H9 (cell line): ENCODE measurements at regions not wholly inside any gene's neighbourhood (a gene's known extent, or its start where the extent isn't known, plus 50 kb on each side); places are given as distances from the start of the nearest gene placed in this dataset.

Experiments
- DNase-seq: peaks from one replicate; pipeline ENCODE4 v3.0.0-alpha.2; 2017
- H2AFZ ChIP-seq: one replicate; pipeline ENCODE4 v1.6.1; 2013; ENCODE audit warnings: mild to moderate bottlenecking, low read length, control low read depth, moderate library complexity
- H2AK5ac ChIP-seq: 2 replicates; pipeline ENCODE4 v1.6.1; 2013; ENCODE audit warnings: low read length, control low read depth, mixed read lengths; ENCODE audit not compliant: insufficient read length
- H2BK120ac ChIP-seq: one replicate; pipeline ENCODE4 v1.6.1; 2013; ENCODE audit warnings: low read depth, mild to moderate bottlenecking, low read length, control low read depth, inconsistent platforms; ENCODE audit not compliant: poor library complexity, severe bottlenecking
- H2BK12ac ChIP-seq: 2 replicates; pipeline ENCODE4 v1.6.1; 2013; ENCODE audit warnings: low read length, control low read depth, mixed read lengths, low read depth; ENCODE audit not compliant: insufficient read length
- H2BK15ac ChIP-seq: 2 replicates; pipeline ENCODE4 v1.6.1; 2013; ENCODE audit warnings: low read depth, low read length, control low read depth
- H2BK20ac ChIP-seq: one replicate; pipeline ENCODE4 v1.6.1; 2013; ENCODE audit warnings: low read depth, mild to moderate bottlenecking, low read length, control low read depth, inconsistent platforms; ENCODE audit not compliant: poor library complexity, severe bottlenecking
- H2BK5ac ChIP-seq: 2 replicates; pipeline ENCODE4 v1.6.1; 2013; ENCODE audit warnings: low read length, control low read depth, mixed read lengths; ENCODE audit not compliant: insufficient read length
- H3K14ac ChIP-seq: 2 replicates; pipeline ENCODE4 v1.6.1; 2013; ENCODE audit warnings: low read length, control low read depth; ENCODE audit not compliant: insufficient read depth
- H3K18ac ChIP-seq: 2 replicates; pipeline ENCODE4 v1.6.1; 2013; ENCODE audit warnings: low read depth, mild to moderate bottlenecking, mixed read lengths, low read length, control low read depth; ENCODE audit not compliant: insufficient read length
- H3K23ac ChIP-seq: 2 replicates; pipeline ENCODE4 v1.6.1; 2013; ENCODE audit warnings: low read length, control low read depth, mixed read lengths, low read depth; ENCODE audit not compliant: insufficient read length
- H3K23me2 ChIP-seq: 2 replicates; pipeline ENCODE4 v1.6.1; 2013; ENCODE audit warnings: low read depth, mild to moderate bottlenecking, mixed read lengths, low read length, control low read depth; ENCODE audit not compliant: insufficient read length, poor library complexity, severe bottlenecking
- H3K27ac ChIP-seq: 2 replicates; pipeline ENCODE4 v1.5.1; 2013; ENCODE audit warnings: low read length, control low read depth, mixed read lengths, low read depth; ENCODE audit not compliant: insufficient read length
- H3K27me3 ChIP-seq: 2 replicates; pipeline ENCODE4 v1.6.1; 2013; ENCODE audit warnings: low read length, control low read depth, inconsistent platforms; ENCODE audit not compliant: insufficient read depth
- H3K4ac ChIP-seq: 2 replicates; pipeline ENCODE4 v1.6.1; 2013; ENCODE audit warnings: low read depth, mild to moderate bottlenecking, control low read depth, inconsistent platforms, low read length, moderate library complexity
- H3K4me1 ChIP-seq: 2 replicates; pipeline ENCODE4 v1.6.1; 2013; ENCODE audit warnings: low read length, control low read depth, inconsistent platforms; ENCODE audit not compliant: insufficient read depth
- H3K4me2 ChIP-seq: 2 replicates; pipeline ENCODE4 v1.6.1; 2013; ENCODE audit warnings: low read length, control low read depth, mixed read lengths; ENCODE audit not compliant: insufficient read length, insufficient read depth
- H3K56ac ChIP-seq: 2 replicates; pipeline ENCODE4 v1.6.1; 2013; ENCODE audit warnings: low read depth, mild to moderate bottlenecking, mixed read lengths, low read length, control low read depth; ENCODE audit not compliant: insufficient read length
- H3K79me1 ChIP-seq: 2 replicates; pipeline ENCODE4 v1.6.1; 2013; ENCODE audit warnings: low read depth, mild to moderate bottlenecking, moderate library complexity, low read length, control low read depth, inconsistent platforms; ENCODE audit not compliant: insufficient read depth, poor library complexity, severe bottlenecking
- H3K79me2 ChIP-seq: 2 replicates; pipeline ENCODE4 v1.6.1; 2013; ENCODE audit warnings: low read length, control low read depth, inconsistent platforms; ENCODE audit not compliant: insufficient read depth
- H3K9ac ChIP-seq: 2 replicates; pipeline ENCODE4 v1.6.1; 2013; ENCODE audit warnings: low read length, control low read depth, mixed read lengths; ENCODE audit not compliant: insufficient read length; ENCODE audit errors: extremely low read depth
- H3K9me3 ChIP-seq: one replicate; pipeline ENCODE4 v1.6.1; 2013; ENCODE audit warnings: low read depth, low read length, inconsistent platforms; ENCODE audit not compliant: control insufficient read depth
- H3T11ph ChIP-seq: one replicate; pipeline ENCODE4 v1.6.1; 2013; ENCODE audit warnings: mild to moderate bottlenecking, low read length, control low read depth, inconsistent platforms
- H4K20me1 ChIP-seq: one replicate; pipeline ENCODE4 v1.6.1; 2013; ENCODE audit not compliant: control insufficient read depth, insufficient read length, insufficient read depth
- H4K5ac ChIP-seq: 2 replicates; pipeline ENCODE4 v1.6.1; 2013; ENCODE audit warnings: low read depth, mild to moderate bottlenecking, mixed read lengths, low read length, control low read depth; ENCODE audit not compliant: insufficient read length
- H4K8ac ChIP-seq: replicated peaks from 2 replicates; pipeline ENCODE4 v1.6.1; 2013; ENCODE audit warnings: low read length, control low read depth, mixed read lengths, low read depth; ENCODE audit not compliant: insufficient read length
- H4K91ac ChIP-seq: 2 replicates; pipeline ENCODE4 v1.6.1; 2013; ENCODE audit warnings: low read depth, mild to moderate bottlenecking, moderate library complexity, mixed read lengths, low read length, control low read depth; ENCODE audit not compliant: insufficient read length
- H3K27ac Mint-ChIP-seq, 3 experiments: 2 replicates in 2 of 3; 3 replicates in 1 of 3; pipeline ENCODE4 v1.8.0; 2020 to 2021; ENCODE audit warnings: mixed read lengths in 3 of 3, mild to moderate bottlenecking in 1 of 3, moderate library complexity in 1 of 3
- H3K27me3 Mint-ChIP-seq: 2 replicates; pipeline ENCODE4 v1.8.0; 2021; ENCODE audit warnings: low read depth, mild to moderate bottlenecking, moderate library complexity, mixed read lengths
- H3K36me3 Mint-ChIP-seq, 3 experiments: 2 replicates in 2 of 3; 3 replicates in 1 of 3; pipeline ENCODE4 v1.8.0; 2020 to 2021; ENCODE audit warnings: low read depth in 3 of 3, mixed read lengths in 3 of 3; ENCODE audit not compliant: insufficient read depth in 1 of 3
- H3K4me1 Mint-ChIP-seq, 2 experiments: 2 replicates each; pipeline ENCODE4 v1.8.0; 2020; ENCODE audit warnings: mixed read lengths in 2 of 2
- H3K4me3 Mint-ChIP-seq, 2 experiments: 2 replicates in 1 of 2; 3 replicates in 1 of 2; pipeline ENCODE4 v1.8.0; 2020 to 2021; ENCODE audit warnings: mild to moderate bottlenecking in 2 of 2, mixed read lengths in 2 of 2, moderate library complexity in 1 of 2
- H3K9me3 Mint-ChIP-seq, 2 experiments: 2 replicates in 1 of 2; 3 replicates in 1 of 2; pipeline ENCODE4 v1.8.0; 2020; ENCODE audit warnings: mild to moderate bottlenecking in 2 of 2, mixed read lengths in 2 of 2, moderate library complexity in 1 of 2
- WGBS: extraction: QIAGEN DNeasy Blood & Tissue Kit; methylation state at CpG from one replicate; pipeline ENCODE4 v1.1.7; 2013; ENCODE audit warnings: missing lambda C conversion rate, low lambda C conversion rate, mixed read lengths; ENCODE audit not compliant: insufficient read length; ENCODE audit errors: extremely low coverage; 5-methylcytosine and 5-hydroxymethylcytosine counted together
- TF ChIP-seq, protein P1 (sequence below): fragments of 200-600 bp; sonication (generic); conservative IDR thresholded peaks from 3 replicates; pipeline ENCODE4 v1.8.0; 2021; ENCODE audit warnings: antibody characterized with exemption, mild to moderate bottlenecking

DNA sequence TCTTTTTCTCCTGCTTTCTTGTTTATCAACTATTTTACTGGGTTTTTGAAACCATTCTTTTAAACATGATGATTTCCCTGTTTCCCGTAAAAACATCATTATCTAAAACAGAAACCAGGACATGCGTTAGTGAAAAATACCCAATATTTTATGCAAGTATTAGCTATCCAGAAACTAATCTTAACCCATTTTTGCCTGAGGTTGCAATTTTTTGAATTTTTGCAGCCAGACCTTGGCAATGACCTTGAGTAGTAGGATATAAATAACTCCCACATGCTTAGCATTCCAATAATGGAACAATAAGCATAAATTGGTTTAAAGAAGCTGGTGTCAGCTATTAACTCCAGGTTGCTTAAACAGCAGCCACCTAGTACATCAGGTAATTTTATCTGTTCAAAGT is 308.9 kb upstream of the ANO3 start:
- Histone ChIP-seq H3K79me2 (no peaks in the 10 kb centered on the region), H2BK20ac (no peak overlapping the region), H2BK12ac (no peak overlapping the region), H3K23ac (no peak overlapping the region), H3K79me1 (no peaks in the 10 kb centered on the region), H3K4me2 (no peak overlapping the region), H4K5ac (no peak overlapping the region), H3K56ac (no peak overlapping the region), H3K27ac (no peak overlapping the region), H3K4me1 (peaks cover 2% of the 10 kb centered on the region), H3K23me2 (no peaks in the 10 kb centered on the region), H2BK5ac (no peak overlapping the region), H4K91ac (no peak overlapping the region), H4K8ac (no peak overlapping the region), H3K9me3 (no peaks in the 10 kb centered on the region), H3K9ac (no peak overlapping the region), H3K18ac (no peak overlapping the region), H3T11ph (no peak overlapping the region), H3K4ac (no peak overlapping the region), H2AK5ac (no peak overlapping the region), H4K20me1 (no peaks in the 10 kb centered on the region), H2BK120ac (no peak overlapping the region), H3K27me3 (no peaks in the 10 kb centered on the region), H3K14ac (no peak overlapping the region), H2AFZ (no peak overlapping the region), H2BK15ac (no peak overlapping the region)
- WGBS, result no CpG with 5 or more reads among the region's 2 CpGs
- H3K4me1 Mint-ChIP-seq, result peaks cover 0 to 6% of the 10 kb centered on the region in 2 experiments; a peak in 1 of 4 replicates
- H3K9me3 Mint-ChIP-seq, result no peaks in the 10 kb centered on the region
- DNase-seq, result no peak
- H3K4me3 Mint-ChIP-seq, result no peak overlapping the region
- TF ChIP-seq, protein P1, sequence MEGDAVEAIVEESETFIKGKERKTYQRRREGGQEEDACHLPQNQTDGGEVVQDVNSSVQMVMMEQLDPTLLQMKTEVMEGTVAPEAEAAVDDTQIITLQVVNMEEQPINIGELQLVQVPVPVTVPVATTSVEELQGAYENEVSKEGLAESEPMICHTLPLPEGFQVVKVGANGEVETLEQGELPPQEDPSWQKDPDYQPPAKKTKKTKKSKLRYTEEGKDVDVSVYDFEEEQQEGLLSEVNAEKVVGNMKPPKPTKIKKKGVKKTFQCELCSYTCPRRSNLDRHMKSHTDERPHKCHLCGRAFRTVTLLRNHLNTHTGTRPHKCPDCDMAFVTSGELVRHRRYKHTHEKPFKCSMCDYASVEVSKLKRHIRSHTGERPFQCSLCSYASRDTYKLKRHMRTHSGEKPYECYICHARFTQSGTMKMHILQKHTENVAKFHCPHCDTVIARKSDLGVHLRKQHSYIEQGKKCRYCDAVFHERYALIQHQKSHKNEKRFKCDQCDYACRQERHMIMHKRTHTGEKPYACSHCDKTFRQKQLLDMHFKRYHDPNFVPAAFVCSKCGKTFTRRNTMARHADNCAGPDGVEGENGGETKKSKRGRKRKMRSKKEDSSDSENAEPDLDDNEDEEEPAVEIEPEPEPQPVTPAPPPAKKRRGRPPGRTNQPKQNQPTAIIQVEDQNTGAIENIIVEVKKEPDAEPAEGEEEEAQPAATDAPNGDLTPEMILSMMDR, result no peak
- no peak overlapping the region for H3K27ac Mint-ChIP-seq
- H3K27me3 Mint-ChIP-seq, result no peaks in the 10 kb centered on the region
- no peaks in the 10 kb centered on the region for H3K36me3 Mint-ChIP-seq
